Lower lobe of right lung (tissue), 2 donors: ENCODE measurements at regions not wholly inside any gene's neighbourhood (a gene's known extent, or its start where the extent isn't known, plus 50 kb on each side); places are given as distances from the start of the nearest gene placed in this dataset.

Source experiments
- ATAC-seq, 2 donors: fragments of 200-7000 bp; cut with Tn5 transposase; one replicate each; pipeline ENCODE4 v1.9.1; 2020 to 2022; ENCODE audit warnings: mild to moderate bottlenecking in 2 of 2, moderate library complexity in 2 of 2
- DNase-seq: peaks from one replicate; pipeline ENCODE4 v3.0.0-alpha.2; 2020
- H3K27ac ChIP-seq: fragments of 200-600 bp; one replicate; pipeline ENCODE4 v1.8.0; 2022
- H3K27me3 ChIP-seq: fragments of 200-600 bp; one replicate; pipeline ENCODE4 v1.8.0; 2022; ENCODE audit warnings: low read depth
- H3K36me3 ChIP-seq: fragments of 200-600 bp; one replicate; pipeline ENCODE4 v1.8.0; 2022; ENCODE audit warnings: mild to moderate bottlenecking
- H3K4me1 ChIP-seq: fragments of 200-600 bp; one replicate; pipeline ENCODE4 v1.8.0; 2022
- H3K4me3 ChIP-seq: fragments of 200-600 bp; one replicate; pipeline ENCODE4 v1.8.0; 2022; ENCODE audit warnings: mild to moderate bottlenecking
- H3K9me3 ChIP-seq: fragments of 200-600 bp; one replicate; pipeline ENCODE4 v1.8.0; 2022
- CTCF ChIP-seq: fragments of 200-600 bp; IDR thresholded peaks from one replicate; pipeline ENCODE4 v1.8.0; 2022; ENCODE audit warnings: antibody characterized with exemption, mild to moderate bottlenecking
- intact Hi-C: fragments of 100-400 bp; cut with DNase I; formaldehyde crosslinking; loops from one replicate; pipeline ENCODE4 v1.11.0; 2022
- donor health status: DM: no; HTN: yes; CAD: no; lungs with severe emphysema.

- no peak for TF ChIP-seq CTCF
- no peak for ATAC-seq
- intact Hi-C loops: no loop called here
Observed at GRCh38 chr5:175223291-175223690, 220.7 kb downstream of the DRD1 start.

GRCh38 chr5:175222621-175223020 lies 221.4 kb downstream of the DRD1 start:
- intact Hi-C loops: no loop called here
- Histone ChIP-seq H3K4me1 (peaks cover 6% of the 10 kb centered on the region), H3K9me3 (no peaks in the 10 kb centered on the region), H3K36me3 (no peaks in the 10 kb centered on the region), H3K4me3 (no peak overlapping the region), H3K27me3 (no peaks in the 10 kb centered on the region), H3K27ac (no peak overlapping the region)
- TF ChIP-seq CTCF: no peak
- ATAC-seq (no peak), DNase-seq (no peak)

More at GRCh38 chr5:175223291-175223690, 220.7 kb downstream of the DRD1 start:
- no peaks in the 10 kb centered on the region for H3K9me3 ChIP-seq
- H3K27ac ChIP-seq: no peak overlapping the region
- no peaks in the 10 kb centered on the region for H3K27me3 ChIP-seq
- DNase-seq: no peak
- H3K4me1 ChIP-seq: peaks cover 2% of the 10 kb centered on the region
- no peak overlapping the region for H3K4me3 ChIP-seq
- no peaks in the 10 kb centered on the region for H3K36me3 ChIP-seq

- Histone ChIP-seq H3K27me3 (no peaks in the 10 kb centered on the region), H3K4me3 (no peak overlapping the region), H3K9me3 (no peaks in the 10 kb centered on the region), H3K27ac (no peak overlapping the region), H3K36me3 (no peaks in the 10 kb centered on the region), H3K4me1 (peaks cover 10% of the 10 kb centered on the region)
- DNase-seq (no peak), ATAC-seq (no peak)
- intact Hi-C loops: no loop called here
- no peak for TF ChIP-seq CTCF
Observed at GRCh38 chr5:175220549-175220948, 223.4 kb downstream of the DRD1 start.

GRCh38 chr5:175219366-175219765 lies 224.6 kb downstream of the DRD1 start:
- Histone ChIP-seq H3K36me3 (no peaks in the 10 kb centered on the region), H3K4me3 (no peak overlapping the region), H3K27me3 (no peaks in the 10 kb centered on the region), H3K4me1 (peaks cover 10% of the 10 kb centered on the region), H3K9me3 (no peaks in the 10 kb centered on the region), H3K27ac (no peak overlapping the region)
- intact Hi-C loops: no loop called here
- TF ChIP-seq CTCF: no peak
- ATAC-seq: no peak
- no peak for DNase-seq

GRCh38 chr5:175216991-175217390 lies 227.0 kb downstream of the DRD1 start:
- H3K9me3 ChIP-seq: no peaks in the 10 kb centered on the region
- H3K27ac ChIP-seq: no peak overlapping the region
- no peak overlapping the region for H3K4me3 ChIP-seq
- intact Hi-C loops: no loop called here
- DNase-seq (no peak), ATAC-seq (peak in 1 of 2 donors; percentile 27)
- no peaks in the 10 kb centered on the region for H3K27me3 ChIP-seq
- TF ChIP-seq CTCF: no peak
- no peaks in the 10 kb centered on the region for H3K36me3 ChIP-seq
- H3K4me1 ChIP-seq: peaks cover 10% of the 10 kb centered on the region

GRCh38 chr5:175215906-175216305 lies 228.1 kb downstream of the DRD1 start:
- intact Hi-C loops: no loop called here
- Histone ChIP-seq H3K9me3 (no peaks in the 10 kb centered on the region), H3K27ac (no peak overlapping the region), H3K27me3 (no peaks in the 10 kb centered on the region), H3K4me3 (no peak overlapping the region), H3K36me3 (no peaks in the 10 kb centered on the region), H3K4me1 (peaks cover 10% of the 10 kb centered on the region)
- DNase-seq (no peak), ATAC-seq (no peak)
- no peak for TF ChIP-seq CTCF
